GM19395 (cell line): ENCODE measurements at regions not wholly inside any gene's neighbourhood (a gene's known extent, or its start where the extent isn't known, plus 50 kb on each side); places are given as distances from the start of the nearest gene placed in this dataset.
A peak's percentile ranks its signal among the peaks of the same experiment; 100 is the strongest.
"Not testable (repeated sequence)": the region's sequence is repeated elsewhere in the genome, so short reads cannot be mapped to it uniquely, and the experiment has no call there.

ENCODE experiments used
- ATAC-seq: cut with Tn5 transposase; IDR thresholded peaks from one replicate; pipeline ENCODE4 v1.9.1; 2021; ENCODE audit warnings: mild to moderate bottlenecking, moderate library complexity; ENCODE audit not compliant: unreplicated experiment

GRCh38 chr11:116037861-116038260 is 533.6 kb upstream of the CADM1 start:
- ATAC-seq: no peak

GRCh38 chr11:116035977-116036376 is 531.8 kb upstream of the CADM1 start:
- no peak for ATAC-seq

GRCh38 chr11:116033931-116034553 is 529.8 kb upstream of the CADM1 start:
- ATAC-seq: no peak

GRCh38 chr11:116030697-116031331 is 526.6 kb upstream of the CADM1 start:
- ATAC-seq: no peak

- not testable (repeated sequence) for ATAC-seq
Observed at GRCh38 chr11:116028506-116028905, 524.3 kb upstream of the CADM1 start.

GRCh38 chr11:115999437-115999836 is 495.2 kb upstream of the CADM1 start:
- ATAC-seq: no peak

GRCh38 chr11:115996808-115997188 is 492.6 kb upstream of the CADM1 start:
- ATAC-seq: peak; percentile 12

GRCh38 chr11:115996125-115996807 is 492.1 kb upstream of the CADM1 start:
- ATAC-seq: peak; percentile 100

- ATAC-seq: no peak
Observed at GRCh38 chr11:115993590-115993989, 489.4 kb upstream of the CADM1 start.

- ATAC-seq: no peak
Observed at GRCh38 chr11:115990004-115990447, 485.8 kb upstream of the CADM1 start.

GRCh38 chr11:115985896-115986295 is 481.7 kb upstream of the CADM1 start:
- no peak for ATAC-seq

GRCh38 chr11:115984228-115984627 is 480.0 kb upstream of the CADM1 start:
- no peak for ATAC-seq

GRCh38 chr11:115982666-115983065 is 478.5 kb upstream of the CADM1 start:
- ATAC-seq: no peak

GRCh38 chr11:115981814-115982471 is 477.7 kb upstream of the CADM1 start:
- ATAC-seq: no peak

- no peak for ATAC-seq
Observed at GRCh38 chr11:115981104-115981481, 476.9 kb upstream of the CADM1 start.

- ATAC-seq: no peak
Observed at GRCh38 chr11:115980337-115981103, 476.3 kb upstream of the CADM1 start.

GRCh38 chr11:115974703-115975102 is 470.5 kb upstream of the CADM1 start:
- ATAC-seq: peak; percentile 44

- not testable (repeated sequence) for ATAC-seq
Observed at GRCh38 chr11:115967203-115967602, 463.0 kb upstream of the CADM1 start.

GRCh38 chr11:115965767-115966504 is 461.7 kb upstream of the CADM1 start:
- no peak for ATAC-seq

GRCh38 chr11:115964091-115964490 is 459.9 kb upstream of the CADM1 start:
- ATAC-seq: no peak
